Endodermal cell (in vitro differentiated cells): ENCODE measurements at regions not wholly inside any gene's neighbourhood (a gene's known extent, or its start where the extent isn't known, plus 50 kb on each side); places are given as distances from the start of the nearest gene placed in this dataset.
"Not testable (repeated sequence)": the region's sequence is repeated elsewhere in the genome, so short reads cannot be mapped to it uniquely, and the experiment has no call there.

Experiments used
- DNase-seq: peaks from one replicate; pipeline ENCODE4 v3.0.0-alpha.2; 2017
- H3K27ac ChIP-seq: 2 replicates; pipeline ENCODE4 v1.5.1; 2013; ENCODE audit warnings: mild to moderate bottlenecking, low read depth, low read length, moderate library complexity
- H3K27me3 ChIP-seq: 2 replicates; pipeline ENCODE4 v1.6.1; 2013; ENCODE audit warnings: mild to moderate bottlenecking, low read length, moderate library complexity; ENCODE audit not compliant: insufficient read depth, control insufficient read depth, poor library complexity, severe bottlenecking
- H3K36me3 ChIP-seq: 2 replicates; pipeline ENCODE4 v1.7.0; 2013; ENCODE audit warnings: mild to moderate bottlenecking, low read length, moderate library complexity; ENCODE audit not compliant: control insufficient read depth, insufficient read depth
- H3K4me1 ChIP-seq: one replicate; pipeline ENCODE4 v1.7.0; 2013; ENCODE audit warnings: low read length; ENCODE audit not compliant: control insufficient read depth, insufficient read depth
- H3K4me3 ChIP-seq: 2 replicates; pipeline ENCODE4 v1.5.1; 2013; ENCODE audit warnings: mild to moderate bottlenecking, low read length, moderate library complexity
- H3K9ac ChIP-seq: 2 replicates; pipeline ENCODE4 v1.6.1; 2013; ENCODE audit warnings: mild to moderate bottlenecking, low read length, moderate library complexity; ENCODE audit not compliant: poor library complexity, severe bottlenecking; ENCODE audit errors: extremely low read depth
- H3K9me3 ChIP-seq: 2 replicates; pipeline ENCODE4 v1.6.1; 2013; ENCODE audit warnings: mild to moderate bottlenecking, low read length, moderate library complexity; ENCODE audit not compliant: control insufficient read depth
- H3K27ac Mint-ChIP-seq: 2 replicates; pipeline ENCODE4 v1.8.0; 2020; ENCODE audit warnings: mixed read lengths
- H3K27me3 Mint-ChIP-seq: 2 replicates; pipeline ENCODE4 v1.8.0; 2021; ENCODE audit warnings: mild to moderate bottlenecking, mixed read lengths; ENCODE audit not compliant: insufficient read depth
- H3K36me3 Mint-ChIP-seq: 2 replicates; pipeline ENCODE4 v1.8.0; 2020; ENCODE audit warnings: low read depth, mixed read lengths
- H3K4me1 Mint-ChIP-seq: 2 replicates; pipeline ENCODE4 v1.8.0; 2020; ENCODE audit warnings: mixed read lengths
- H3K4me3 Mint-ChIP-seq: 2 replicates; pipeline ENCODE4 v1.8.0; 2020; ENCODE audit warnings: mild to moderate bottlenecking, moderate library complexity, mixed read lengths
- H3K9me3 Mint-ChIP-seq: 2 replicates; pipeline ENCODE4 v1.8.0; 2020; ENCODE audit warnings: mild to moderate bottlenecking, mixed read lengths
- CTCF ChIP-seq: fragments of 200-600 bp; sonication (generic); conservative IDR thresholded peaks from 2 replicates; pipeline ENCODE4 v1.5.0; 2021; ENCODE audit warnings: antibody characterized with exemption, mild to moderate bottlenecking
- WGBS, 2 experiments: methylation state at CpG; one replicate each; pipeline versions ENCODE4 v1.1.5 to v1.1.7; 2013; ENCODE audit warnings: missing lambda C conversion rate in 2 of 2, mixed read lengths in 1 of 2; ENCODE audit not compliant: insufficient coverage in 1 of 2, insufficient read length in 1 of 2; 5-methylcytosine and 5-hydroxymethylcytosine counted together

- DNase-seq: no peak
- H3K9ac ChIP-seq: no peak overlapping the region
- no peak overlapping the region for H3K27ac Mint-ChIP-seq
- no peaks in the 10 kb centered on the region for H3K36me3 Mint-ChIP-seq
- no peaks in the 10 kb centered on the region for H3K4me1 ChIP-seq
- H3K4me3 Mint-ChIP-seq: no peak overlapping the region
- peaks cover 10% of the 10 kb centered on the region for H3K9me3 ChIP-seq
- TF ChIP-seq CTCF: no peak
- H3K27me3 ChIP-seq: no peaks in the 10 kb centered on the region
- H3K36me3 ChIP-seq: no peaks in the 10 kb centered on the region
- WGBS, 2 experiments: 90 to 92% methylated on average over 5 of the region's 5 CpGs
- H3K9me3 Mint-ChIP-seq: peaks cover 7% of the 10 kb centered on the region
- peaks cover 3% of the 10 kb centered on the region for H3K27me3 Mint-ChIP-seq
- H3K4me3 ChIP-seq: no peak overlapping the region
- no peak overlapping the region for H3K27ac ChIP-seq
- peaks cover 2% of the 10 kb centered on the region for H3K4me1 Mint-ChIP-seq
Measured at GRCh38 chr6:105862936-105863607, 223.1 kb upstream of the PRDM1 start.

- not testable (repeated sequence) for H3K9ac ChIP-seq, H3K4me3 Mint-ChIP-seq, H3K27ac Mint-ChIP-seq, H3K36me3 Mint-ChIP-seq, H3K4me3 ChIP-seq, H3K27ac ChIP-seq, H3K27me3 ChIP-seq, DNase-seq, H3K4me1 Mint-ChIP-seq, H3K27me3 Mint-ChIP-seq, H3K4me1 ChIP-seq, H3K36me3 ChIP-seq
- peaks cover 10% of the 10 kb centered on the region for H3K9me3 ChIP-seq
- peaks cover 10% of the 10 kb centered on the region for H3K9me3 Mint-ChIP-seq
Measured at GRCh38 chr6:105860927-105861326, 225.2 kb upstream of the PRDM1 start.

- Histone ChIP-seq H3K9ac (no peak overlapping the region), H3K27me3 (no peaks in the 10 kb centered on the region), H3K36me3 (no peaks in the 10 kb centered on the region), H3K4me1 (no peaks in the 10 kb centered on the region), H3K27ac (no peak overlapping the region), H3K4me3 (no peak overlapping the region), H3K9me3 (peaks cover 16% of the 10 kb centered on the region)
- no peak for TF ChIP-seq CTCF
- Mint-ChIP-seq H3K27ac (no peak overlapping the region), H3K9me3 (peaks cover 17% of the 10 kb centered on the region), H3K27me3 (no peaks in the 10 kb centered on the region), H3K4me3 (no peak overlapping the region), H3K4me1 (peaks cover 4% of the 10 kb centered on the region), H3K36me3 (peaks cover 2% of the 10 kb centered on the region)
- DNase-seq: no peak
- 100% methylated on average over 1 of the region's 1 CpG; no CpG with 5 or more reads in 1 of the 2 experiments for WGBS, 2 experiments
Measured at GRCh38 chr6:105859457-105859856, 226.7 kb upstream of the PRDM1 start.

GRCh38 chr6:105858639-105859038 is 227.5 kb upstream of the PRDM1 start:
- not testable (repeated sequence) for H3K9ac ChIP-seq, H3K27me3 ChIP-seq, H3K4me1 Mint-ChIP-seq, H3K27me3 Mint-ChIP-seq, H3K27ac Mint-ChIP-seq, H3K27ac ChIP-seq, H3K36me3 Mint-ChIP-seq, H3K4me1 ChIP-seq, DNase-seq, H3K36me3 ChIP-seq, H3K4me3 ChIP-seq, H3K4me3 Mint-ChIP-seq
- H3K9me3 ChIP-seq: peaks cover 16% of the 10 kb centered on the region
- no CpG with 5 or more reads among the region's 3 CpGs for WGBS, 2 experiments
- peaks cover 21% of the 10 kb centered on the region for H3K9me3 Mint-ChIP-seq
